NCI-H82 treated with DMSO at 0.1 percent for 48 hours (cell line): ENCODE measurements at regions not wholly inside any gene's neighbourhood (a gene's known extent, or its start where the extent isn't known, plus 50 kb on each side); places are given as distances from the start of the nearest gene placed in this dataset.

ENCODE experiments used
- DNase-seq: peaks from one replicate; lab custom pipeline; 2025; ENCODE audit not compliant: unreplicated experiment; lab: John Stamatoyannopoulos, UW

GRCh38 chr6:3560211-3560610 lies 103.4 kb upstream of the SLC22A23 start:
- DNase-seq = no peak

- no peak for DNase-seq
Observed at GRCh38 chr6:3559561-3559960, 102.7 kb upstream of the SLC22A23 start.

DNA sequence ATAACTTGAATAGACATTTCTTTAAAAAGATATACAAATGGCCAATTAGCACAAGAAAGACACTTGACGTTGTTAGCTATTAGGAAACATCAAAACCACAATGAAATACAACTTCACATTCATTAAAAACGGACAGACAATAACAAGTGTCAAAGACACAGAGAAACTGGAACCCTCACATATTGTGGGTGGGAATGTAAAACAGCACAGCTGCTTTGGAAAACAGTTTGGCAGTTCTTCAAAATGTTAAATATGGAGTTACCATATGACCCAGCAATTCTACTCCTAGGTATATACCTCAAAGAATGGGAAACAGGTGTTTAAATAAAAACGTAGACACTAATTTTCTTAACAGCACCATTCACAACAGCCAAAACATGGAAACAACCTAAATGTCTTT lies 100.5 kb upstream of the SLC22A23 start:
- no peak for DNase-seq

GRCh38 chr6:3553254-3553653 lies 96.4 kb upstream of the SLC22A23 start:
- no peak for DNase-seq

DNA sequence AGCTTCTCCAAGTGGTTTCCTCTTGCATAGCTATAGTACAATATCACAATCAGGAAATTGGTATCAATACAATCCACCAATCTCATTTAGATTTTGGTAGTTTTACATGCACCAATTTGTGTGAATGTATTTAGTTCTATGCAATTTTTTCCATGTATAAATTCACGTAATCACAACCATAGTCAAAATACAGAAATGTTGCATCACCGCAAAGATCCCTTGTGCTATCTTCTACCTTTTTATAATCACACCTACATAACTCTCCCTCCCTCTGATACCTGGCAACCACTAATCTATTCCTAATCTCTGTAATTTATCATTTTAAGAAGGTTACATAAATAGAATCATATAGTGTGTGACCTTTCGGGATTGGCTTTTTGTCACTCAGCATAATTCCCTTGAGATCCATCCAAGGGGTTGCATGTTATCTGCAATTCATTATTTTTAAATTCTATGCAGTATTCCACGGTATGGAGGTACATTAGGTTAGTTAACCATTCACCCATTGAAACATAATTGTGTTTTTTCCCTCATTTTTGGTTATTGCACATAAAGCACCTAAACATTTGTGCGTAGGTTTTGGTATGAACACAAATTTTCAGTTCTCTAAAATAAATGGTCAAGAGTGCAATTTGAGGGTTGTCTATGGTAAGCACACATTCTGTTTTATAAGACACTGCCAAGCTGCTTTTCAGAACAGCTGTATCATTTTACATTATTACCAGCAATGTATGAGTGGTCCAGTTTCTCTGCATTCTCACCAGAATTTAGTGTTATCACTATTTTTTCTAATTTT lies 95.1 kb upstream of the SLC22A23 start:
- DNase-seq = no peak

- DNase-seq = no peak
Observed at GRCh38 chr6:3549314-3549940, 92.6 kb upstream of the SLC22A23 start.

DNA sequence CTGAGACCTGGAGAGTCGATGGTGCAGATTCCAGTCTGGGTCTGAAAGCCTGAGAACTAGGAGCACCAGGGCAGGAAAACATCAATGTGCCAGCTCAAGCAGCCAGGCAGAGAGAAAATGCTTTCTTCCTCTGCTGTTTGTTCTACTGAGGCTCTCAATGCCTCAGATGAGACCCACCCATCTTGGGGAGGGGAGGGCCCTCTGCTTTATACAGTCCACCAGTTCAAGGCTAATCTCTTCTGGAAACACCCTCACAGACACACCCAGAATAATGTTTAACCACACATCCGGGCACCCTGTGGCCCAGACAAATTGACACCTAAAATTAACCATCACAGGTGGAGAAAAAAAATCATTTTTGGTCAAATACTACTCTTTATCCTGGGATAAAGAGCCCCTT lies 89.3 kb upstream of the SLC22A23 start:
- no peak for DNase-seq

- DNase-seq = no peak
Observed at GRCh38 chr6:3545156-3545555, 88.3 kb upstream of the SLC22A23 start.

DNA sequence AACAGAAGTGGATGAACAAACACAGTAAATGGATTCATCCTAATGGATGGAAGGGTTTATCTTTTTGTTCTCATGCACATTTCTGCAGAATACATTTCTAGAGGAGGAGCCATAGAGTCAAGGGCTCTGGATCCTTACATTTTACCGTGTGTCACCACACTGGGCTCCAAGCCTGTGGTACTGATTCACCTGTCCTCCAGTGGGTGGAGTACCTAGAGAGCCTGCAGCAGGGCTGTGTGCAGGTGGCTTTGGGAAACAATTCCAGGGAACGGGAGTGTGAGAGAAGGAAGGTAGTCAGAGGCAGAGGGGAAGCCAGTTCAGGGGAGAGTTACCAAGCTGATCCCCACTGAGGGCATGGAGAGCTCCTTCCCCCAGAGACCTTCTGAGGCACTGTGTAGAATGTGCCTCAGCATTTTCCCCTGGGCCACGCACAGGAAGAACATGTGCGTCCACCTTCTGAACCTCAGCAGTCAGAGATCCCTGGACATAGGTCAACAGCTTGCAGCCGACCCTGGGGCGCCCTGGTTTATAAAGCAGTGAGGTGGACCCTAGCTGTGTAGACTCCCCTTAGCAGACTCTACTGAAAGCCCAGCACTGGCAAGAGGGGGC lies 85.3 kb upstream of the SLC22A23 start:
- DNase-seq = no peak

GRCh38 chr6:3541006-3541585 lies 84.2 kb upstream of the SLC22A23 start:
- DNase-seq = no peak

DNA sequence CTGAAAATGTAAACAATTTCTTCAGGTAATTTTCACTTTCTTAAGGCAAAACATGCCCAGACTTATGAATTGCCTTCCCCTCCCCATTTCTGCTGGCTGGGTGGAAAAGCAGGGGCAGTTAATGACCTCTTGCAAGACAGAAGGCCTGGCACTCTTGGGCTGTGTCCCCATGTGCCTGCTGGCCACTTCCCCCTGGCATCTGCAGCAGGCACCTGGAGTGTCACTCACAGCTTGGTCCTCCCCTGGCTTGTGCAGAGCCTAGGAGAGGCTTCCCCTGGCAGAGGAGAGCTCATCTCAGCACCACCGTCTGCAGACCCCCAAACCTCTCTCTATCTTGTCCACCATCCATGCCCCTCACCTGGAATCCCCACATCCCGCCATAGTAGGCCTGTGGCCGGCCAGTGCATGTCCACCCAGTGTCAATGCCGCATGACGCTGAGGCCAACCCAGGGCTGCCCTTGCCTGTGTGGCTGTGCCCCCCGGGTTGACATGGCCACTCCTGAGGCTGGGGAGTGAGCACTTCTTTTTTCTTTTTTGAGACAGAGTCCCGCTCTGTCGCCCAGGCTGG lies 83.5 kb upstream of the SLC22A23 start:
- no peak for DNase-seq

GRCh38 chr6:3538536-3538935 lies 81.7 kb upstream of the SLC22A23 start:
- no peak for DNase-seq

DNA sequence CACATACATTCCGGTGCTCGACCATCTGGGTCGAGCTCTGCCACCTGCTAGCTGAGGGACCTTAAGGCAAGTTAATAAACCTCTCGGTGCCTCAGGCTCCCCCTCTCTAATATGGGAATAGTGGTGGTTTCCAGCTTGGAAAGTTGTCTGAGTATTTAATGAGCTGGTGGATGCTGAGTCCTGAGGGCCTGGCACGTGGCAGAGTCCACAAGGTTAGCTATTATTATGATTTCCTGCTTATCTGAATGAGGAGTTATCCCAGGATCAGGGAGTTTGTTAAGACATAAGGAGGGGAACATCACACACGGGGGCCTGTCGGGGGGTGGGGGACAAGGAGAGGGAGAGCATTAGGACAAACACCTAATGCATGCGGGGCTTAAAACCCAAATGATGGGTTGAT lies 80.1 kb upstream of the SLC22A23 start:
- no peak for DNase-seq

GRCh38 chr6:3535776-3536435 lies 79.1 kb upstream of the SLC22A23 start:
- peak; percentile 69 for DNase-seq

GRCh38 chr6:3535033-3535775 lies 78.4 kb upstream of the SLC22A23 start:
- DNase-seq = no peak

- DNase-seq = no peak
Observed at GRCh38 chr6:3534599-3534998, 77.7 kb upstream of the SLC22A23 start.

GRCh38 chr6:3533981-3534380 lies 77.1 kb upstream of the SLC22A23 start:
- DNase-seq = no peak

- DNase-seq = no peak
Observed at GRCh38 chr6:3532296-3532916, 75.6 kb upstream of the SLC22A23 start.

DNA sequence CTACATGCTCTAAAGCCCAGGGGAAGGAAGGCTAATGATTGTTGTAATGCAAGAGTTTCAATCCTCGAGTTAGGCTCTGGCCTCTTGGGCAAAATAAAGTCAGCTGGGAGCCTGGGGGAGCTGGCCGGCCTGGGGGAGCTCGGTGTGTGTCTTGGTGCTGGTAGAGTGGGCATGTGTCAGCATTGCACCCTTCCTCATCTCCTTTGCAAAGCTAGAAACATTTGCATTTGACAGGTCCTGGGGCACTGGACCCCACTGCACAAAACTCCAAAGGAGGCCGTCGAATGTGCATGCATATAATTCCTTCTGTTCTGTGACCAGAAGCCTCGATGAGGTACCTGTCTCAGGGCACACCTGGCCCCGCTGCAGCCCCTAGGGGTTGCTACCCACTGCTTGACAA lies 74.6 kb upstream of the SLC22A23 start:
- no peak for DNase-seq

DNA sequence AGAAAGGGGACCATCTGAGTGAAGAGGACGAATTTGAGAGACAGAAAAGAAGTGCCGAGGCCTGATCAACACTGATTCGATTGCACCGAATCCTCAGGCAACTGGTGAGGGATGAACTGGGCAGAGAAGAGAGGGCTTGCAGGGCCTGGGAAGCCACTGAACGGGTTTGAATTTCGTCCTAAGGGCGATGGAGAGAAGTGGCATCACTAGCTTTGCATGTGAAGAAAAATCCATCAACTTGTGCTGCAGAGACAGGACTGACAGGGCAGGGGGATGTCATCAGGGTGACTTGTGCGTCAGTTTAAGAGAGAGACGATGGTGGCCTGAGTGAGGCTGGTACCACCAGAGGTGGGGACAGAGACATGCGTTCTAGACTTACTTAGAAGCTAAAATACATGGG lies 73.7 kb upstream of the SLC22A23 start:
- DNase-seq = no peak
